Trophoblast cell (in vitro differentiated cells and primary cell): ENCODE measurements at regions not wholly inside any gene's neighbourhood (a gene's known extent, or its start where the extent isn't known, plus 50 kb on each side); places are given as distances from the start of the nearest gene placed in this dataset.
A peak's percentile ranks its signal among the peaks of the same experiment; 100 is the strongest.

ENCODE experiments used
- DNase-seq, 2 donors: peaks; one replicate each; pipeline ENCODE4 v3.0.0-alpha.2; 2016
- H2AFZ ChIP-seq: 2 replicates; pipeline ENCODE4 v1.6.1; 2013; ENCODE audit warnings: low read length, moderate library complexity, mild to moderate bottlenecking; ENCODE audit not compliant: insufficient read depth, poor library complexity
- H2AK5ac ChIP-seq: 2 replicates; pipeline ENCODE4 v1.6.1; 2013; ENCODE audit warnings: mild to moderate bottlenecking, low read length
- H2BK120ac ChIP-seq: 2 replicates; pipeline ENCODE4 v1.6.1; 2013; ENCODE audit warnings: low read length, mild to moderate bottlenecking, moderate library complexity; ENCODE audit not compliant: insufficient read depth, poor library complexity
- H2BK12ac ChIP-seq: 2 replicates; pipeline ENCODE4 v1.6.1; 2013; ENCODE audit warnings: mild to moderate bottlenecking, low read length, moderate library complexity
- H2BK5ac ChIP-seq: 2 replicates; pipeline ENCODE4 v1.6.1; 2013; ENCODE audit warnings: low read length, low read depth, moderate library complexity, mild to moderate bottlenecking; ENCODE audit not compliant: poor library complexity
- H3K14ac ChIP-seq: 2 replicates; pipeline ENCODE4 v1.6.1; 2013; ENCODE audit warnings: mild to moderate bottlenecking, low read length
- H3K18ac ChIP-seq: 2 replicates; pipeline ENCODE4 v1.6.1; 2013; ENCODE audit warnings: mild to moderate bottlenecking, low read length
- H3K23ac ChIP-seq: 2 replicates; pipeline ENCODE4 v1.6.1; 2013; ENCODE audit warnings: low read length
- H3K27ac ChIP-seq: 2 replicates; pipeline ENCODE4 v1.5.1; 2013; ENCODE audit warnings: low read depth, mild to moderate bottlenecking, inconsistent platforms, low read length, moderate library complexity
- H3K27me3 ChIP-seq: 2 replicates; pipeline ENCODE4 v1.6.1; 2013; ENCODE audit warnings: inconsistent platforms, mild to moderate bottlenecking, low read length, moderate library complexity; ENCODE audit not compliant: insufficient read depth
- H3K36me3 ChIP-seq, 2 experiments: 1 replicate in 1 of 2; 2 replicates in 1 of 2; pipeline ENCODE4 v1.6.1; 2013; ENCODE audit warnings: low read length in 2 of 2, mild to moderate bottlenecking in 2 of 2, moderate library complexity in 1 of 2; ENCODE audit not compliant: insufficient read depth in 2 of 2, control insufficient read depth in 1 of 2
- H3K4ac ChIP-seq: 2 replicates; pipeline ENCODE4 v1.6.1; 2013; ENCODE audit warnings: low read depth, mild to moderate bottlenecking, low read length, moderate library complexity
- H3K4me1 ChIP-seq, 2 experiments: 1 replicate in 1 of 2; 2 replicates in 1 of 2; pipeline ENCODE4 v1.6.1; 2013; ENCODE audit warnings: low read length in 2 of 2, mild to moderate bottlenecking in 2 of 2, moderate library complexity in 1 of 2; ENCODE audit not compliant: insufficient read depth in 2 of 2, control insufficient read depth in 1 of 2
- H3K4me2 ChIP-seq: 2 replicates; pipeline ENCODE4 v1.6.1; 2013; ENCODE audit warnings: inconsistent platforms, mild to moderate bottlenecking, low read length, moderate library complexity
- H3K4me3 ChIP-seq: 2 replicates; pipeline ENCODE4 v1.5.1; 2013; ENCODE audit warnings: mild to moderate bottlenecking, low read depth, low read length, inconsistent platforms
- H3K79me1 ChIP-seq: one replicate; pipeline ENCODE4 v1.6.1; 2013; ENCODE audit warnings: low read length
- H3K79me2 ChIP-seq: 2 replicates; pipeline ENCODE4 v1.6.1; 2013; ENCODE audit warnings: low read length, mild to moderate bottlenecking; ENCODE audit not compliant: control insufficient read depth, insufficient read depth, poor library complexity
- H3K9ac ChIP-seq: 2 replicates; pipeline ENCODE4 v1.6.1; 2013; ENCODE audit warnings: mild to moderate bottlenecking, low read length
- H3K9me3 ChIP-seq: 2 replicates; pipeline ENCODE4 v1.6.1; 2013; ENCODE audit warnings: low read depth, mild to moderate bottlenecking, control low read depth, inconsistent platforms, low read length; ENCODE audit not compliant: insufficient read depth
- H4K12ac ChIP-seq: 2 replicates; pipeline ENCODE4 v1.6.1; 2013; ENCODE audit warnings: low read depth, mild to moderate bottlenecking, low read length, moderate library complexity
- H4K8ac ChIP-seq: 2 replicates; pipeline ENCODE4 v1.6.1; 2013; ENCODE audit warnings: low read depth, mild to moderate bottlenecking, low read length, moderate library complexity
- H4K91ac ChIP-seq: one replicate; pipeline ENCODE4 v1.6.1; 2013; ENCODE audit warnings: low read depth, mild to moderate bottlenecking, low read length, moderate library complexity
- WGBS: extraction: QIAGEN DNeasy Blood & Tissue Kit; methylation state at CpG from one replicate; pipeline ENCODE4 v1.1.7; 2013; ENCODE audit warnings: missing lambda C conversion rate; ENCODE audit not compliant: insufficient read length, insufficient coverage; ENCODE audit errors: extremely low coverage; 5-methylcytosine and 5-hydroxymethylcytosine counted together

GRCh38 chr12:68498736-68499135, 112.0 kb upstream of the RAP1B start:
- Histone ChIP-seq H2AK5ac (no peak overlapping the region), H2BK12ac (no peak overlapping the region), H2AFZ (no peak overlapping the region), H4K91ac (no peak overlapping the region), H3K4me2 (no peak overlapping the region), H3K23ac (no peak overlapping the region), H2BK5ac (no peak overlapping the region), H3K4me1 (no peaks in the 10 kb centered on the region), H3K27me3 (no peaks in the 10 kb centered on the region), H3K79me1 (no peaks in the 10 kb centered on the region), H3K36me3 (no peaks in the 10 kb centered on the region), H3K79me2 (no peaks in the 10 kb centered on the region), H3K14ac (no peak overlapping the region), H3K27ac (no peak overlapping the region), H4K8ac (no peak overlapping the region), H3K4ac (no peak overlapping the region), H3K9ac (no peak overlapping the region), H3K4me3 (no peak overlapping the region), H4K12ac (no peak overlapping the region), H3K18ac (no peak overlapping the region), H3K9me3 (peaks cover 1% of the 10 kb centered on the region), H2BK120ac (no peak overlapping the region)
- DNase-seq = no peak
- WGBS = no CpG with 5 or more reads among the region's 4 CpGs

GRCh38 chr12:68499616-68500015, 111.1 kb upstream of the RAP1B start:
- Histone ChIP-seq H3K4ac (no peak overlapping the region), H3K14ac (no peak overlapping the region), H3K4me3 (no peak overlapping the region), H3K36me3 (no peaks in the 10 kb centered on the region), H4K8ac (no peak overlapping the region), H3K23ac (no peak overlapping the region), H3K4me1 (no peaks in the 10 kb centered on the region), H3K79me2 (no peaks in the 10 kb centered on the region), H3K4me2 (no peak overlapping the region), H3K79me1 (no peaks in the 10 kb centered on the region), H2AK5ac (no peak overlapping the region), H2AFZ (no peak overlapping the region), H2BK120ac (no peak overlapping the region), H3K27ac (no peak overlapping the region), H4K12ac (no peak overlapping the region), H4K91ac (no peak overlapping the region), H3K9me3 (peaks cover 1% of the 10 kb centered on the region), H3K18ac (no peak overlapping the region), H2BK12ac (no peak overlapping the region), H3K27me3 (no peaks in the 10 kb centered on the region), H2BK5ac (no peak overlapping the region), H3K9ac (no peak overlapping the region)
- no peak for DNase-seq
- no CpG with 5 or more reads among the region's 1 CpG for WGBS

GRCh38 chr12:68501226-68501625, 109.5 kb upstream of the RAP1B start:
- WGBS = no CpG with 5 or more reads among the region's 3 CpGs
- no peak overlapping the region for H2BK12ac ChIP-seq
- no peak overlapping the region for H3K27ac ChIP-seq
- peaks cover 1% of the 10 kb centered on the region for H3K9me3 ChIP-seq
- no peak overlapping the region for H3K4me2 ChIP-seq
- no peaks in the 10 kb centered on the region for H3K36me3 ChIP-seq
- no peak overlapping the region for H3K23ac ChIP-seq
- H2AK5ac ChIP-seq = no peak overlapping the region
- H4K91ac ChIP-seq = no peak overlapping the region
- H3K79me1 ChIP-seq = no peaks in the 10 kb centered on the region
- no peak overlapping the region for H3K14ac ChIP-seq
- DNase-seq = no peak
- H3K79me2 ChIP-seq = no peaks in the 10 kb centered on the region
- no peaks in the 10 kb centered on the region for H3K27me3 ChIP-seq
- no peak overlapping the region for H3K18ac ChIP-seq
- no peak overlapping the region for H3K4me3 ChIP-seq
- no peak overlapping the region for H4K12ac ChIP-seq
- H3K4ac ChIP-seq = no peak overlapping the region
- H3K4me1 ChIP-seq = no peaks in the 10 kb centered on the region
- no peak overlapping the region for H2AFZ ChIP-seq
- H2BK120ac ChIP-seq = no peak overlapping the region
- H3K9ac ChIP-seq = no peak overlapping the region
- H4K8ac ChIP-seq = no peak overlapping the region
- H2BK5ac ChIP-seq = no peak overlapping the region

GRCh38 chr12:68505970-68506369, 104.7 kb upstream of the RAP1B start:
- no peak overlapping the region for H2BK12ac ChIP-seq
- no peaks in the 10 kb centered on the region for H3K79me1 ChIP-seq
- H4K8ac ChIP-seq = no peak overlapping the region
- WGBS = no CpG with 5 or more reads among the region's 1 CpG
- no peaks in the 10 kb centered on the region for H3K79me2 ChIP-seq
- DNase-seq = peak in 1 of 2 donors; percentile 9
- H4K12ac ChIP-seq = no peak overlapping the region
- H4K91ac ChIP-seq = no peak overlapping the region
- H3K18ac ChIP-seq = no peak overlapping the region
- no peak overlapping the region for H3K27ac ChIP-seq
- no peaks in the 10 kb centered on the region for H3K36me3 ChIP-seq
- H3K4me1 ChIP-seq = no peaks in the 10 kb centered on the region
- H3K4me3 ChIP-seq = no peak overlapping the region
- H2BK5ac ChIP-seq = no peak overlapping the region
- H3K23ac ChIP-seq = no peak overlapping the region
- no peak overlapping the region for H3K4me2 ChIP-seq
- no peak overlapping the region for H2BK120ac ChIP-seq
- H3K9ac ChIP-seq = no peak overlapping the region
- no peaks in the 10 kb centered on the region for H3K27me3 ChIP-seq
- H3K14ac ChIP-seq = no peak overlapping the region
- H3K4ac ChIP-seq = no peak overlapping the region
- no peak overlapping the region for H2AK5ac ChIP-seq
- no peak overlapping the region for H2AFZ ChIP-seq
- H3K9me3 ChIP-seq = peaks cover 1% of the 10 kb centered on the region
